Astrocyte (in vitro differentiated cells and primary cell): ENCODE measurements at regions not wholly inside any gene's neighbourhood (a gene's known extent, or its start where the extent isn't known, plus 50 kb on each side); places are given as distances from the start of the nearest gene placed in this dataset.

Source experiments
- EZH2 ChIP-seq: IDR thresholded peaks from 2 replicates; pipeline ENCODE4 v1.6.1; 2012; ENCODE audit warnings: mild to moderate bottlenecking, low read length, inconsistent platforms; ENCODE audit not compliant: insufficient read depth
- TF ChIP-seq, protein P1 (sequence below): IDR thresholded peaks from 2 replicates; pipeline ENCODE4 v1.5.1; 2011; ENCODE audit warnings: low read depth, mild to moderate bottlenecking, inconsistent platforms, low read length, moderate library complexity; ENCODE audit not compliant: insufficient read depth

DNA sequence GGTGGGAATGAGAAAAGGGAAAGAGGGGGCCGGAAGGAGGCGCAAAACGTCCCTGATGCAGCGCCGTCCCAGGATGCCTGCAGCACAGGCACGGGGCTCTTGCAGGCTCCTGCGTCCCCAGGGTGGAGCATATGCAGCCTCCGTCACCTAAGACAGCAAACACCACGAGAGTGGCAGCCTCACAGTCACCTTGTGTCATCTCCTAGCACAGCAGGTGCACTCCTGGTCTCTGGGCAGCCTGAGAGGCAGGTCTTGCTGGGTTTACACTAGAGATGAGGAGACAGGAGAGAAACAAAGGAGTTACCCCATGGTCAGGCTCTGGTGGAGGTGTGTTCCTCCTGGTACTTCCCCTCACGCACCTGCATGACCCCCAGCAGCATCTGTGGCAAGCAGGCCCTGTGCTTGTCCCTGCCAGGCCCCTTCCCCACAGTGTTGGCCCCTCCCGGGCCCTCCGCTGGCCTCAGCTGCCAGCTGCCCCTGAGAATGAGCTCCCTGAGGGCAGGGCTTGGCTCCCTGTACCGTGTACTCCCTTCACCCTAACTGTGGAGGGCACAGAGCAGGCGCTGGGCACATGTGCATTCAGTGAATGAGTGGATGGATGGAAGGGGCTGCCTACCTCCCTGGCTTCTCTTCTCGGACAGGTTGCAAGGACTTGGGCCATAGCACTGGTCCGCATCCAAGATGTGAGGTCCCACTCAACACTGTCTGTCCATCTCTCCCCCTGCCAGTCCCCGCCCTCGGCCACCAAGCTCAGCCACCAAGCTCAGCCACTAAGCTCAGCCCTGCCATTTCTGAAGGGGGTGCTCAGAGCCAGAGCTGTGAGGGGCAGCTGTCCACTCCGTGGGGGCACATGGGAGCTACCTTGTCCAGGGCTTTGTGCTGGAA is 988.6 kb downstream of the BRD1 start:
- TF ChIP-seq, protein P1, sequence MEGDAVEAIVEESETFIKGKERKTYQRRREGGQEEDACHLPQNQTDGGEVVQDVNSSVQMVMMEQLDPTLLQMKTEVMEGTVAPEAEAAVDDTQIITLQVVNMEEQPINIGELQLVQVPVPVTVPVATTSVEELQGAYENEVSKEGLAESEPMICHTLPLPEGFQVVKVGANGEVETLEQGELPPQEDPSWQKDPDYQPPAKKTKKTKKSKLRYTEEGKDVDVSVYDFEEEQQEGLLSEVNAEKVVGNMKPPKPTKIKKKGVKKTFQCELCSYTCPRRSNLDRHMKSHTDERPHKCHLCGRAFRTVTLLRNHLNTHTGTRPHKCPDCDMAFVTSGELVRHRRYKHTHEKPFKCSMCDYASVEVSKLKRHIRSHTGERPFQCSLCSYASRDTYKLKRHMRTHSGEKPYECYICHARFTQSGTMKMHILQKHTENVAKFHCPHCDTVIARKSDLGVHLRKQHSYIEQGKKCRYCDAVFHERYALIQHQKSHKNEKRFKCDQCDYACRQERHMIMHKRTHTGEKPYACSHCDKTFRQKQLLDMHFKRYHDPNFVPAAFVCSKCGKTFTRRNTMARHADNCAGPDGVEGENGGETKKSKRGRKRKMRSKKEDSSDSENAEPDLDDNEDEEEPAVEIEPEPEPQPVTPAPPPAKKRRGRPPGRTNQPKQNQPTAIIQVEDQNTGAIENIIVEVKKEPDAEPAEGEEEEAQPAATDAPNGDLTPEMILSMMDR = no peak
- TF ChIP-seq EZH2 = no peak
